ENCODE measurements at regions not wholly inside any gene's neighbourhood (a gene's known extent, or its start where the extent isn't known, plus 50 kb on each side); places are given as distances from the start of the nearest gene placed in this dataset.

DNA sequence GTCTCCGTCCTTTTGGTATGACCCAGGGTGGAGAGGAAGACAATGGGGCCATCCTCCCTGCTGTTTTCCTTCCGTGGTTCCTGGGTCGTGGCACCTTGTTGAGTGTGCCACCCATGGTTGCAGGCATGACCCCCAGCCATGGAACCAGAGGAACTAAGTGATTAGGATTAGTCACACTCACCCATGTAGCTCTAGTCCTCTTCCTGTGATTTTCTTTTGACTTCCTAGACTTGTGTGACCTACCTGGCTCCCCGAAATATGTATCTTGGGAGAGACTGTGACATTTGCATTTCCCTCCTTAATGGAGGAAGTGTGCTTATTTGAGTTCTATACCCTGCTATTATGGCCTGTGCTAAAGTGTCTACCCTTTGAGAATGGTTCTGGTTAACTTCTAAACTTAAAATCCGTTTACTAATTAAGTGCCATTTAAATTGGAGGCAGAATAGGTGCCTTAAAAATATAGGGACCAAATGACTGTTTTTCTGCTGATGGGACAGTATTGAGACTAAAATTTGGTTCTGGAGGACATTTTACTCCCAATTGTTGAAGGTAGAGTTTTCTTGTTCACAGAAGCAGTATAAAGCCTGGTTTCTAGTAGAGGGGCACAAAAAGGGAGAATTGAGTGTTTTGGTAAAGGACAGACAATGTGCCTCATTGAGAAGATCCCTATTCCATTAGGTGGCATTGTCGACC is 545.6 kb downstream of the HDGFL1 start:
- Mint-ChIP-seq H3K36me3 (no peaks in the 10 kb centered on the region), H3K9me3 (peaks cover 8% of the 10 kb centered on the region), H3K27me3 (no peaks in the 10 kb centered on the region), H3K4me3 (no peak overlapping the region), H3K27ac (no peak overlapping the region), H3K4me1 (no peaks in the 10 kb centered on the region)
- DNase-seq, result no peak

DNA sequence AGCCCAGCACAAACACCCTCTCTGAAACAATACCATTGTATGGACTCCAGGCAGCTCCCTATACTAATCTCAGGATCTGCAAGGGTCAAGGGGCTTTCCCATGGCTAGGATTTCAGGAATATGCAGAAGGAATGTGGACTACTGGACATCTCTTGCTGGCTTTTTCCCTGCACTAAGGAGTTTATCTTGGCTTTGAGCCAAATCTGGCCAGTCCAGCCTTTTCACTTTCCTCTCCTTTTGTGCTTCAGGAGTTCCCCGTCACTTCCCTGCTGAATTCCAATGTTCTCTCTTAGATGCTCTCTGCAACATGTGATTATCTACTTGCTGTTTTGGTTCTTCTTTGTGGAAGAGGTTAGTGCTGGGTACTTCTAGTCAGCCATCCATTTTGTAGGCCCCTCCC is 568.2 kb downstream of the HDGFL1 start:
- H3K9me3 Mint-ChIP-seq, result peaks cover 2% of the 10 kb centered on the region
- H3K36me3 Mint-ChIP-seq, result no peaks in the 10 kb centered on the region
- no peak overlapping the region for H3K4me3 Mint-ChIP-seq
- no peak overlapping the region for H3K27ac Mint-ChIP-seq
- no peak for DNase-seq
- H3K4me1 Mint-ChIP-seq, result no peaks in the 10 kb centered on the region
- H3K27me3 Mint-ChIP-seq, result no peaks in the 10 kb centered on the region

DNA sequence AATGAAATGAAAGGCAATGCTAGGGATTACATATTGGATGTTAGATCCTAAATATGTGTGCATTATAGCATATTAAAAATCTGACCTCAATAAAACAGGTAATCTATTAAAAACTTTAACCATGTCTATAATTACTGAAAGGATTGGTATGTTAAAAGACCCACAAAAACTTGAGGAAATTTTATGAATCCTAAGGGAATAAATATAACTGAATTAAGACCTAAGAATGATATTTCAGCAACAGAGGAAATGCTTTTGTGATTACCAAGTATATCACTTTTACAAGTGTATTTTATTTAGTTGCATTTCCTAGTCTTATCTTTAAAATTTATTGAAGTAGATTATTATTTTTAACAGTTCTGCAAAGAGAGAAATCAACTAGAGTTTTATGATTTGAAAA is 571.5 kb downstream of the HDGFL1 start:
- no peaks in the 10 kb centered on the region for H3K36me3 Mint-ChIP-seq
- H3K9me3 Mint-ChIP-seq, result peaks cover 2% of the 10 kb centered on the region
- no peak for DNase-seq
- H3K27me3 Mint-ChIP-seq, result no peaks in the 10 kb centered on the region
- no peak overlapping the region for H3K27ac Mint-ChIP-seq
- no peak overlapping the region for H3K4me3 Mint-ChIP-seq
- no peaks in the 10 kb centered on the region for H3K4me1 Mint-ChIP-seq

DNA sequence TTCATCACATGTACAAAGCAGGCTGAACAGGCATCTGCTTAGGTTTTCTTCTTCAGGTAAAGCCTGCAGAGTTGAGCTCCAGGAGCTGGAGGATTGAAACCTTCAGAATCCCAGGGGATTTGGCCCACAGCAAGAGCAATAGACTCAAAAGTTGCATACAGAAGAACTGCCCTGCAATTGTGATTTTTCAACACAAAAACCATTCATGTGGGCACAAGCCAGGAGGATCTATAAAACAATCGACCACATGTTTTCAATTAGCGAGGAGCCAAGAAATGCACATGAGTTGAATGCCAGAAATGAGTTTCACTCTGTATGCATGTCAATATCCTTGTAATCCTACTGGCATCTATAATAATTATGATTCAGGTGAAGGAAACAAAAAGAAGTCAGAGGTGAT is 576.4 kb downstream of the HDGFL1 start:
- DNase-seq, result no peak
- no peak overlapping the region for H3K27ac Mint-ChIP-seq
- H3K27me3 Mint-ChIP-seq, result no peaks in the 10 kb centered on the region
- H3K4me3 Mint-ChIP-seq, result no peak overlapping the region
- no peaks in the 10 kb centered on the region for H3K4me1 Mint-ChIP-seq
- H3K36me3 Mint-ChIP-seq, result no peaks in the 10 kb centered on the region
- no peaks in the 10 kb centered on the region for H3K9me3 Mint-ChIP-seq

DNA sequence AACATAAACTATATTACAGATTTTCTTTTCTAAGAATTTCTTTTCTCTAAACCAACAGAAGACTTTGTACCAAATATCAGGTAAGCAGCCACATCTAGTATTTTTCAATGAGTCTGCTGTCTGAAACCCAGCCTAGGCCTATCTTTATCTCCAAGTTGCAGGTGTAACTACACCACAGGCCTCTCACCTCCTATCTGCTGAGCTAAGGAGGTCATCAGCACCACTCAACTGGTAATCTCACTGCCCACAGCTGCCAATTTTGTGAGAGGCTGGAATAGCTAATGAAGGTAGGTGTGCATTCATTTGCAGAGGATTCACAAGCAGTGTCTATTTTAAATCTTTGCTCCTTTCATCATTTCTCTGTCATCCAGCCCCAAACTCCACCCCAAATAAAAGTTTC is 584.8 kb downstream of the HDGFL1 start:
- Mint-ChIP-seq H3K27me3 (no peaks in the 10 kb centered on the region), H3K4me3 (no peak overlapping the region)

DNA sequence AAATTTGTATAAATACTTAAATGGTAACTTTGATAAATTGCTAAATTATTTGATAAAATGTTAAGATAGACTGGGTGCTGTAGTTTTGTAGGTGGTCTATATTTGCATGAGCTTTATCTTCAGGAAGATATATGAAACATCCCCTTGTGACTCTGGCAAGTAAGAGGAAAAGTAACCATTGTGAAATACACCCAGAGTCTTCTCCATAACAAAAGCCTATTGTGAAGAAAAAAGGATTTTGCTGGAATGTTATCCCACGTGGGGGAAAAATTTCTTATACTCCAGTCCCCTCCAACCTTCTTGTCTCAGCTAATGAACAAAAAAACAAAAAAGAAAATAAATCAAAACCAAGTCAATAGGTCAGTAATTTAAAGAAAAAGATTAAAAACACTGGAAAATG is 600.7 kb downstream of the HDGFL1 start:
- Mint-ChIP-seq H3K27me3 (no peaks in the 10 kb centered on the region), H3K9me3 (no peaks in the 10 kb centered on the region), H3K36me3 (no peaks in the 10 kb centered on the region), H3K4me3 (no peak overlapping the region), H3K27ac (no peak overlapping the region), H3K4me1 (no peaks in the 10 kb centered on the region)
- DNase-seq, result no peak

More for the DNA sequence above, 584.8 kb downstream of the HDGFL1 start:
- Mint-ChIP-seq H3K4me1 (no peaks in the 10 kb centered on the region), H3K9me3 (peaks cover 2% of the 10 kb centered on the region), H3K27ac (no peak overlapping the region), H3K36me3 (no peaks in the 10 kb centered on the region)
- DNase-seq, result no peak

DNA sequence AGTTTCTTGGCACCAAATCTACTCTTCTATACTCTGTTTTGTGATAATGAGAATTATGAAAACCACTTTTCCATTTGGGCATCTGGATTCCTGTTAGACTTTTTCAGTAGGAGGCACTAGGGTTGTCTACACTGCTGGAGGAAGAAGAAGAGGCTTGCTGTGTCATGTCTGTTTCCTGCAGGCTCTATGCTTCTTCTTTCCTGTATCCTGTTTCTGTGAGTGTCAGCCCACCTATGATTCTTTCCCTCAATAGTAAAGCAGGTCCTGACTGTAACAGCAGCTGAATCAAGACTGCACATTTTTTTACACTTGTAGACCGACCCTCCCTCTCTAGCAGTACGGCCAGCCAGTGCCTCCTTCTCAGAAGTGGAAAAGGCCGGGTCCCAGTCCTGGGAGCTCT is 603.9 kb downstream of the HDGFL1 start:
- Mint-ChIP-seq H3K36me3 (no peaks in the 10 kb centered on the region), H3K9me3 (no peaks in the 10 kb centered on the region), H3K4me3 (no peak overlapping the region), H3K4me1 (no peaks in the 10 kb centered on the region), H3K27me3 (no peaks in the 10 kb centered on the region), H3K27ac (no peak overlapping the region)
- no peak for DNase-seq

DNA sequence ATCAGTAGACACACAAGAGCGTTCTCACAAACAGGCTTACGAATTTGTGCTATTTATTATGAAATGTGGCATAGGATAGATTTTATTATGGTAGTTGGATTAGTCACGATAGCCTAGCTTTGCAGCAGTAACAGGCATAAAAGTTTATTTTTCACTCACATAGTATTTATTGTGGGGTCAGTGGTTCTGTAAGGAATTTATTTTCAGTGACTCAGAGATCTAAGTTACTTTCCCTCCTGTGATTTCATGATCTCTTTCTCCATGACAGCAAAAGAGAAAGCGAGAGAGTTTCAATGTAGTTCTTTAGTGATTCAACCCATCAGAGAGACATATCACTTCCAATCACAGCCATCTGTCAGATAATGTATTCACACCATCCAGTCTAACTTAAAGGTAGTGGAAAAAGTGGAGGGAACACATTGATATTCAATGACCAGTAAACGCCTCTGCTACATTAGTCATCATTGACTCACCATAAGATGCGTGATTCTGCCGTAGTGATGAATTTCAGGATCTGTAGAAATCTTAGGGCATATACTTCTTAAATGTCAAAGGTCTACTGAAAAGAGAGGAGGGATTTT is 605.5 kb downstream of the HDGFL1 start:
- Mint-ChIP-seq H3K9me3 (no peaks in the 10 kb centered on the region), H3K36me3 (no peaks in the 10 kb centered on the region), H3K27me3 (no peaks in the 10 kb centered on the region), H3K4me3 (no peak overlapping the region), H3K27ac (no peak overlapping the region), H3K4me1 (no peaks in the 10 kb centered on the region)
- no peak for DNase-seq

DNA sequence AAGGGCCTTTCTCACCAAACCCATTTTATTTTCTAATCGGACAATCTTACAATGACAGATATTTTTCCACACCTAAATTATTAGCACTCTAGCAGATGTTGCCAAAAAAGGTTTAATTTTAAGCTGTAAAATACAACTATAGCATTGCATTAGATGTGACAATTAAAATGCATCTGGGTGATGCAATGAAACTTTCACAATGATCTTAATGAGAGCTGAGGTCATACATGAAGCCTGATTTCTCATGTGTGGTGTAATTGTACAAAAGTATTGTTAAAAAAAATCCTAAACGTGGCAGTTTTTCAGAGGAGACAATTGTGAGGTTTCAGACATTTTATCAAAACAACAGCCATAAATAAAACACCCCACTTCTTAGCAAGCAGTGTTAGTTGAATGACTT is 606.0 kb downstream of the HDGFL1 start:
- Mint-ChIP-seq H3K27me3 (no peaks in the 10 kb centered on the region), H3K36me3 (no peaks in the 10 kb centered on the region), H3K4me1 (no peaks in the 10 kb centered on the region), H3K9me3 (no peaks in the 10 kb centered on the region), H3K4me3 (no peak overlapping the region), H3K27ac (no peak overlapping the region)
- no peak for DNase-seq

DNA sequence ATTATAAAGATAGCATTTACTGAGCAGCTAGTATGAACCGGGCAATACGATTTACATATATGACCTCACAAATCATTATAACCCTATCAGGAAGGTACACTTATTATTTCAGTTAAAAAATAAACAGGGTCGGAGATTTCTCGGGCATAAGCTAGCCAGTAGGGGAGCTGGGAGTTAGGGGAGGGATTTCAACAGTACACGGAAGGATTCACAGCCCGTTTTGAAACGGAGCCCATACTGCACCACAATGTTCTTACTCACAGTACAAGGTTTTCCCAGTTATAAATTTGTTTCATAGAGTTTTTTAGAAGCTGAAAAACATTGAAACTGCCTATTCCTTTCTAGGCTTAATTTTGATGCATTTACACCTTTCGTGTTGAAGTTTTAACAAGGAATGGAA is 607.1 kb downstream of the HDGFL1 start:
- Mint-ChIP-seq H3K27me3 (no peaks in the 10 kb centered on the region), H3K4me3 (no peak overlapping the region), H3K27ac (no peak overlapping the region), H3K4me1 (no peaks in the 10 kb centered on the region), H3K36me3 (no peaks in the 10 kb centered on the region), H3K9me3 (no peaks in the 10 kb centered on the region)
- DNase-seq, result no peak

DNA sequence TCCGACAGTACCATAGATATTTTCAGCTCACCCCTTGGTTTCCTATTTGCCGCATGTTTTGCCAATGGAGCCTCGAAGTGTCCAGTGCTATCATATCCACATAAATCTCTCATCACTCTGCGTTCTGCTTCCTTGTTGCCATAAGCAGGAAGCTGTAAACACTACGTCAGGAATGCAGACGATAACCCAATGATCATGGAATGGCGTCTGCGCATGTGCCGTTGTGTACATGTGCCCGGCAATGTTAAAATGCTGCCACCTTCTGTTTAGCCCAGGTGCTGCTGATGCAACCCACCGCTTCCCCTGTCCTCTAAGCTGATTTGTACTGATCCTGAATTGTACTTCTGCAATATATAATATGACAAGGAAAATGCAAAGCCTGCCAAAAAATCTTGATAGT is 607.5 kb downstream of the HDGFL1 start:
- Mint-ChIP-seq H3K27ac (no peak overlapping the region), H3K9me3 (no peaks in the 10 kb centered on the region), H3K4me1 (no peaks in the 10 kb centered on the region), H3K27me3 (no peaks in the 10 kb centered on the region), H3K4me3 (no peak overlapping the region), H3K36me3 (no peaks in the 10 kb centered on the region)
- no peak for DNase-seq

DNA sequence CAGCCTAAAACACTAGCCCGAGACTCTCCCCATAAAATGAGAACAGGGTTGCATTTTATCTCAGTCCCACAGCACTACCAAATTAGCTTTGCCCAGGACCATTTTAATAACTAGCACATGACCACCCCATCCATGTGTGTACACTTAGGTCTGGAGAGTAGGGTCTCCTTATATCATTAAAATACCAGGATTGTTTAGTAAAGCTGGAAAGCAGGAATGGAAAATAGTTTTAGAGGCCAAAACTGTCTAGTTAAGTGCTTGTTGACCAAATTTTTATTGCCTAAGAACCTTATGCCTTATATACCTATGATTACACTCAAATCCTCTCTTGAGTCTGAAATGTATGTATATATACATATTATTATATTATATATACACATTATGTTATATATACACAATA is 608.4 kb downstream of the HDGFL1 start:
- no peaks in the 10 kb centered on the region for H3K27me3 Mint-ChIP-seq
- no peaks in the 10 kb centered on the region for H3K9me3 Mint-ChIP-seq
- no peaks in the 10 kb centered on the region for H3K4me1 Mint-ChIP-seq
- no peaks in the 10 kb centered on the region for H3K36me3 Mint-ChIP-seq
- no peak for DNase-seq
- no peak overlapping the region for H3K27ac Mint-ChIP-seq
- no peak overlapping the region for H3K4me3 Mint-ChIP-seq

DNA sequence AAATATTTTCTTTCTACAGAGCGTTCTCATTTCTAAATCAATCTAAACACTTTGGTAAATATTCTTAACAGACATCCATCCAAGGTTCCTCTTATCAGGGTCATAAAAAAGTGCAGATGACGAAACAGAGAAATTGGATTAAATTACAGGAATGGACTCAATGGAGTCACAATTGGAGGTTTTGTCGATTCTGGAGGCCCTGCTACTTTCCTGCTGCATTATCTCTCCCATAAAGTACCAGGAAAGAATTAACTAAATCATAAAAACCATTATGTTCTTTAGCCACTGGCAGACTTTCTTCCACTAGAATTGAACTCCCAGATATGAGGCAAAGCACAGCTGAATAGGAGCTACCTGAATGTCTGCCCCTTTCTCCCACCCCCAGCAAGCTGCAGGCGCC is 610.6 kb downstream of the HDGFL1 start:
- H3K36me3 Mint-ChIP-seq, result no peaks in the 10 kb centered on the region
- no peak overlapping the region for H3K4me3 Mint-ChIP-seq
- DNase-seq, result no peak
- no peaks in the 10 kb centered on the region for H3K4me1 Mint-ChIP-seq
- no peaks in the 10 kb centered on the region for H3K27me3 Mint-ChIP-seq
- no peak overlapping the region for H3K27ac Mint-ChIP-seq
- H3K9me3 Mint-ChIP-seq, result no peaks in the 10 kb centered on the region

DNA sequence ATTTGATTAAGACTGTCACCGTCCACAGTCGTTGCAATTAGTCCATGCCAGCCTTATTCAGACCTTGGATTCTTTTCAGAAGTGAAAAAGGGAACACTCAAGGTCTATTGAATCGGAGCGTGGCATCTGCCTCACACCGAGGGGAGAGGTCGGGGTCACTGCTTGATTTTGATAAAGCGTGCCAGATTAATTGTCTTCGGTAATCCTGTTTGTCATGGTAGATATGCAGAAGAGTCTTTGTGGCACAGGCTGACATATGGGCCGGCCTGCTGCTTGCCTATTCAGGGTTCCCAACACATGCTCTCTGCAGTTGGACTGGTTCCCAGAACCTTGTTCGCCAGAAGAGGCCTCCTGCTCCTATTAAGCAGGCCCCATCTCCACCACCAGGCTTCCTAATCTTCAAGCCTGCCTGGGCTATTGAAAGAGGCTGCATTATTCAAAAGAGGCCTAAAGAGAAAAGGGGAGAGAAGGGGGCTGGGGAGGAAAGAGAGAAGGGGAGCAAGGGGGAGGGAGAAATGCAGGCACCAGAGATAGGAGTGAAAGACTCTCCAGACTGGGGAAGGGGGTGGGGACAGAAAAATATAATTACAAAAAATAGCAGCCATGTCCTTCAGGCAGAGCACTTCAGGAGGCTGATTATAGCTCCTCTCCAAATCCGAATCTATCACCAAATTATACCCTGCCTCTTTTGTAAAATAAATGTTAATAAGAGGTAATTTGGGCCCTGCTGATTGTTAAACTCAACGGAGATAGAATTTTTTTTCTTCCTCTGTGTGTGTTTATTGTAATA is 611.3 kb downstream of the HDGFL1 start:
- Mint-ChIP-seq H3K4me3 (no peak overlapping the region), H3K4me1 (no peaks in the 10 kb centered on the region), H3K36me3 (no peaks in the 10 kb centered on the region), H3K27ac (no peak overlapping the region), H3K9me3 (no peaks in the 10 kb centered on the region), H3K27me3 (no peaks in the 10 kb centered on the region)
- no peak for DNase-seq

DNA sequence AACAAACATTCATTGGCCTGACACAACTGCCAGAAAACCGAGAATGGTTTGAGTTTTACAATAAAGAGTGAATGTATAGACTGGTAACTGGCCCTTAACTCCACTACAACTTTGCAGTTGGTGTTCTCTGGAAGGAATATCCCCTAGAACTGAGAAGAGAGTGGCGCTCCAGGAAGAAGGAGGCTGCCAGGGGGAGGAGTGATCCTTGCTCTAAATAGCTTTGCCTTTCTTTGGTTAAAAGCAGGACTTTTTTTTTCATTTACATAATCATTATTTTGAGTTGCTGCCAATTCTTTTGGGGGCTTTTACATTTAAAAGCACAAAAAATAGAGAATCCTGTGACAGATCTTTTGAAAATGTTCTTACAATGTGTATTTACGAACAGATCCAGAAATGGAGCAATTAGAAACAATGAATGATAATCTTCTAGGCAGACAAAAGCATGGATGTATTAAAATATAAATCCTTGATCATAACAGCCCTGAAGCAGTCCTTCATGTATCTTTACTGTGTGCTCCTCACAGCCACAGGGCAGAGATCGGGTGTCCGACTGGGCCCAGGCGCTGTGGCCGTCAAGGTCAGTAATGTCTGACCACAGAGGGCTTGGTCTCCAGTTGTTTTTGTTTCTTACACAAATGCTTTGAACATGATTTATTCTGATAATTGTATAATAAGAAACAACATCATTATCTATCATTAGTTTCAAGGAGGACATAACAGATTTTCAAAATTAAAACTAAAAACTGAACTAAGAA is 612.2 kb downstream of the HDGFL1 start:
- Mint-ChIP-seq H3K4me1 (no peaks in the 10 kb centered on the region), H3K27ac (no peak overlapping the region), H3K9me3 (no peaks in the 10 kb centered on the region), H3K36me3 (no peaks in the 10 kb centered on the region), H3K4me3 (no peak overlapping the region), H3K27me3 (no peaks in the 10 kb centered on the region)
- DNase-seq, result no peak

Data from activated naive CD8-positive, alpha-beta T cell treated with anti-CD3 and anti-CD28 coated beads for 36 hours (primary cell).